ENCODE measurements at regions not wholly inside any gene's neighbourhood (a gene's known extent, or its start where the extent isn't known, plus 50 kb on each side); places are given as distances from the start of the nearest gene placed in this dataset.

GRCh38 chr1:87240661-87241285, 87.9 kb upstream of the LMO4 start:
- TF ChIP-seq, protein P1, sequence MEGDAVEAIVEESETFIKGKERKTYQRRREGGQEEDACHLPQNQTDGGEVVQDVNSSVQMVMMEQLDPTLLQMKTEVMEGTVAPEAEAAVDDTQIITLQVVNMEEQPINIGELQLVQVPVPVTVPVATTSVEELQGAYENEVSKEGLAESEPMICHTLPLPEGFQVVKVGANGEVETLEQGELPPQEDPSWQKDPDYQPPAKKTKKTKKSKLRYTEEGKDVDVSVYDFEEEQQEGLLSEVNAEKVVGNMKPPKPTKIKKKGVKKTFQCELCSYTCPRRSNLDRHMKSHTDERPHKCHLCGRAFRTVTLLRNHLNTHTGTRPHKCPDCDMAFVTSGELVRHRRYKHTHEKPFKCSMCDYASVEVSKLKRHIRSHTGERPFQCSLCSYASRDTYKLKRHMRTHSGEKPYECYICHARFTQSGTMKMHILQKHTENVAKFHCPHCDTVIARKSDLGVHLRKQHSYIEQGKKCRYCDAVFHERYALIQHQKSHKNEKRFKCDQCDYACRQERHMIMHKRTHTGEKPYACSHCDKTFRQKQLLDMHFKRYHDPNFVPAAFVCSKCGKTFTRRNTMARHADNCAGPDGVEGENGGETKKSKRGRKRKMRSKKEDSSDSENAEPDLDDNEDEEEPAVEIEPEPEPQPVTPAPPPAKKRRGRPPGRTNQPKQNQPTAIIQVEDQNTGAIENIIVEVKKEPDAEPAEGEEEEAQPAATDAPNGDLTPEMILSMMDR (IDR thresholded peaks at IDR 0.05), result no peak
- no peak for TF ChIP-seq POLR2A (IDR thresholded peaks at IDR 0.05)

Measured in uterus (tissue), 2 donors.